Osteoblast (primary cell): ENCODE measurements at regions not wholly inside any gene's neighbourhood (a gene's known extent, or its start where the extent isn't known, plus 50 kb on each side); places are given as distances from the start of the nearest gene placed in this dataset.

Experiments used
- DNase-seq: peaks from one replicate; pipeline ENCODE4 v3.0.0; 2011; ENCODE audit warnings: low spot score, mixed read lengths; ENCODE audit not compliant: insufficient read length; ENCODE audit errors: missing footprints
- H2AFZ ChIP-seq: 2 replicates; pipeline ENCODE4 v1.6.0; 2011; ENCODE audit warnings: mild to moderate bottlenecking, low read length
- H3K27ac ChIP-seq: 2 replicates; pipeline ENCODE4 v1.5.1; 2011; ENCODE audit warnings: mild to moderate bottlenecking, low read depth, low read length, moderate library complexity
- H3K27me3 ChIP-seq: 2 replicates; pipeline ENCODE4 v1.6.0; 2012; ENCODE audit warnings: mild to moderate bottlenecking, control low read depth, inconsistent platforms, low read length, moderate library complexity; ENCODE audit not compliant: insufficient read depth
- H3K36me3 ChIP-seq: 2 replicates; pipeline ENCODE4 v1.5.1; 2011; ENCODE audit warnings: mild to moderate bottlenecking, low read length, control low read depth, moderate library complexity; ENCODE audit not compliant: insufficient read depth
- H3K4me1 ChIP-seq: 2 replicates; pipeline ENCODE4 v1.5.1; 2011; ENCODE audit warnings: mild to moderate bottlenecking, low read length, control low read depth, moderate library complexity; ENCODE audit not compliant: insufficient read depth
- H3K4me2 ChIP-seq: 2 replicates; pipeline ENCODE4 v1.6.0; 2011; ENCODE audit warnings: mild to moderate bottlenecking, low read length; ENCODE audit not compliant: insufficient read depth
- H3K4me3 ChIP-seq: fragments of 200-600 bp; sonication (generic); 3 replicates; pipeline ENCODE4 v1.5.1; 2012; ENCODE audit warnings: mild to moderate bottlenecking, low read length, inconsistent platforms; ENCODE audit not compliant: insufficient read depth
- H3K79me2 ChIP-seq: 2 replicates; pipeline ENCODE4 v1.6.0; 2012; ENCODE audit warnings: mild to moderate bottlenecking, low read length, control low read depth, inconsistent platforms; ENCODE audit not compliant: insufficient read depth
- H3K9me3 ChIP-seq: 2 replicates; pipeline ENCODE4 v1.5.1; 2011; ENCODE audit warnings: low read depth, low read length, control low read depth
- H4K20me1 ChIP-seq: 2 replicates; pipeline ENCODE4 v1.6.0; 2012; ENCODE audit warnings: mild to moderate bottlenecking, low read length, control low read depth; ENCODE audit not compliant: insufficient read depth
- CTCF ChIP-seq: IDR thresholded peaks from 2 replicates; pipeline ENCODE4 v1.5.1; 2011; ENCODE audit warnings: mild to moderate bottlenecking, low read depth, low read length, moderate library complexity; ENCODE audit errors: extremely low read depth

- TF ChIP-seq CTCF = peak; percentile 90
- H3K4me2 ChIP-seq = no peak overlapping the region
- no peak overlapping the region for H3K27ac ChIP-seq
- H3K36me3 ChIP-seq = no peaks in the 10 kb centered on the region
- DNase-seq = no peak
- no peaks in the 10 kb centered on the region for H4K20me1 ChIP-seq
- H3K79me2 ChIP-seq = no peaks in the 10 kb centered on the region
- no peak overlapping the region for H3K4me3 ChIP-seq
- peaks cover 8% of the 10 kb centered on the region for H3K27me3 ChIP-seq
- H2AFZ ChIP-seq = peak overlapping the region; percentile 39
- H3K4me1 ChIP-seq = no peaks in the 10 kb centered on the region
- H3K9me3 ChIP-seq = no peaks in the 10 kb centered on the region
These were observed 74.1 kb upstream of the PAK5 start for GRCh38 chr20:9912858-9913434.

- Histone ChIP-seq H3K27me3 (peaks cover 8% of the 10 kb centered on the region), H3K4me2 (no peak overlapping the region), H3K9me3 (no peaks in the 10 kb centered on the region), H3K79me2 (no peaks in the 10 kb centered on the region), H3K36me3 (no peaks in the 10 kb centered on the region), H3K4me3 (no peak overlapping the region), H3K4me1 (no peaks in the 10 kb centered on the region), H2AFZ (no peak overlapping the region), H3K27ac (no peak overlapping the region), H4K20me1 (no peaks in the 10 kb centered on the region)
- no peak for DNase-seq
- no peak for TF ChIP-seq CTCF
These were observed 73.4 kb upstream of the PAK5 start for GRCh38 chr20:9912290-9912689.

GRCh38 chr20:9911519-9911918 is 72.6 kb upstream of the PAK5 start:
- Histone ChIP-seq H3K9me3 (no peaks in the 10 kb centered on the region), H3K79me2 (no peaks in the 10 kb centered on the region), H3K4me2 (no peak overlapping the region), H3K27ac (no peak overlapping the region), H4K20me1 (no peaks in the 10 kb centered on the region), H3K4me3 (no peak overlapping the region), H3K4me1 (no peaks in the 10 kb centered on the region), H3K36me3 (no peaks in the 10 kb centered on the region), H3K27me3 (peaks cover 8% of the 10 kb centered on the region), H2AFZ (no peak overlapping the region)
- no peak for TF ChIP-seq CTCF
- no peak for DNase-seq

- H3K4me1 ChIP-seq = no peaks in the 10 kb centered on the region
- no peaks in the 10 kb centered on the region for H4K20me1 ChIP-seq
- no peak overlapping the region for H3K4me3 ChIP-seq
- H3K9me3 ChIP-seq = no peaks in the 10 kb centered on the region
- H3K27ac ChIP-seq = no peak overlapping the region
- no peaks in the 10 kb centered on the region for H3K79me2 ChIP-seq
- peaks cover 5% of the 10 kb centered on the region for H3K27me3 ChIP-seq
- H2AFZ ChIP-seq = no peak overlapping the region
- DNase-seq = no peak
- H3K36me3 ChIP-seq = no peaks in the 10 kb centered on the region
- no peak for TF ChIP-seq CTCF
- no peak overlapping the region for H3K4me2 ChIP-seq
These were observed 70.3 kb upstream of the PAK5 start for GRCh38 chr20:9909167-9909566.
